ENCODE measurements at regions not wholly inside any gene's neighbourhood (a gene's known extent, or its start where the extent isn't known, plus 50 kb on each side); places are given as distances from the start of the nearest gene placed in this dataset.
"Not testable (repeated sequence)": the region's sequence is repeated elsewhere in the genome, so short reads cannot be mapped to it uniquely, and the experiment has no call there.

- Histone ChIP-seq H3K4me3 (no peak overlapping the region), H3K27me3 (no peaks in the 10 kb centered on the region), H3K9me3 (no peaks in the 10 kb centered on the region), H3K36me3 (replicated peaks in 1 of 2; ENCODE audit: insufficient read depth in 1 of 2, low read depth in 2 of 2) (no peaks in the 10 kb centered on the region), H3K4me1 (no peaks in the 10 kb centered on the region), H3K27ac (no peak overlapping the region)
- 72 to 93% methylated on average over 1 of the region's 1 CpG for WGBS, 2 donors
- ATAC-seq (no peak), DNase-seq (no peak)
- TF ChIP-seq CTCF (IDR thresholded peaks at IDR 0.05), result no peak
- intact Hi-C loops (cut with DNase I), result no loop called here
Observed at GRCh38 chr14:41521891-41522290, 84.8 kb upstream of the LRFN5 start.

- intact Hi-C loops (cut with DNase I); DNase-seq; H3K4me1 ChIP-seq; H3K36me3 ChIP-seq (replicated peaks in 1 of 2; ENCODE audit: insufficient read depth in 1 of 2, low read depth in 2 of 2); H3K9me3 ChIP-seq; H3K4me3 ChIP-seq; ATAC-seq; H3K27ac ChIP-seq; H3K27me3 ChIP-seq: not testable (repeated sequence)
- WGBS, 2 donors, result 73 to 83% methylated on average over 9 of the region's 11 CpGs
Observed at GRCh38 chr14:41518030-41518429, 88.6 kb upstream of the LRFN5 start.

- Histone ChIP-seq H3K36me3 (replicated peaks in 1 of 2; ENCODE audit: insufficient read depth in 1 of 2, low read depth in 2 of 2) (no peaks in the 10 kb centered on the region), H3K27me3 (no peaks in the 10 kb centered on the region)
Observed at GRCh38 chr14:41506552-41506951, 100.1 kb upstream of the LRFN5 start.

GRCh38 chr14:41505491-41505890, 101.2 kb upstream of the LRFN5 start:
- WGBS, 2 donors, result 60 to 62% methylated on average over 2 of the region's 2 CpGs
- no peaks in the 10 kb centered on the region for H3K27me3 ChIP-seq
- TF ChIP-seq POLR2A (IDR thresholded peaks at IDR 0.05), result no peak
- TF ChIP-seq CTCF (IDR thresholded peaks at IDR 0.05), result no peak

More at GRCh38 chr14:41506552-41506951, 100.1 kb upstream of the LRFN5 start:
- Histone ChIP-seq H3K27ac (no peak overlapping the region), H3K9me3 (no peaks in the 10 kb centered on the region), H3K4me3 (no peak overlapping the region), H3K4me1 (no peaks in the 10 kb centered on the region)
- DNase-seq, result no peak
- intact Hi-C loops (cut with DNase I), result no loop called here
- ATAC-seq, result no peak
- TF ChIP-seq CTCF (IDR thresholded peaks at IDR 0.05), result no peak
- TF ChIP-seq POLR2A (IDR thresholded peaks at IDR 0.05), result no peak
- WGBS, 2 donors, result 54 to 55% methylated on average over 2 of the region's 2 CpGs

GRCh38 chr14:41498959-41499358, 107.7 kb upstream of the LRFN5 start:
- no peaks in the 10 kb centered on the region for H3K36me3 ChIP-seq (replicated peaks in 1 of 2; ENCODE audit: insufficient read depth in 1 of 2, low read depth in 2 of 2)
- intact Hi-C loops (cut with DNase I), result no loop called here
- TF ChIP-seq CTCF (IDR thresholded peaks at IDR 0.05) (no peak), POLR2A (IDR thresholded peaks at IDR 0.05) (no peak)
- no peaks in the 10 kb centered on the region for H3K27me3 ChIP-seq
- no peak overlapping the region for H3K4me3 ChIP-seq
- ATAC-seq (no peak), DNase-seq (no peak)
- H3K27ac ChIP-seq, result no peak overlapping the region
- no peaks in the 10 kb centered on the region for H3K9me3 ChIP-seq
- WGBS, 2 donors, result 63 to 83% methylated on average over 2 of the region's 2 CpGs
- H3K4me1 ChIP-seq, result no peaks in the 10 kb centered on the region

More at GRCh38 chr14:41505491-41505890, 101.2 kb upstream of the LRFN5 start:
- ATAC-seq (no peak), DNase-seq (no peak)
- Histone ChIP-seq H3K27ac (no peak overlapping the region), H3K4me3 (no peak overlapping the region), H3K9me3 (no peaks in the 10 kb centered on the region), H3K4me1 (no peaks in the 10 kb centered on the region), H3K36me3 (replicated peaks in 1 of 2; ENCODE audit: insufficient read depth in 1 of 2, low read depth in 2 of 2) (no peaks in the 10 kb centered on the region)
- intact Hi-C loops (cut with DNase I), result no loop called here
